VCaP (cell line): ENCODE measurements at regions not wholly inside any gene's neighbourhood (a gene's known extent, or its start where the extent isn't known, plus 50 kb on each side); places are given as distances from the start of the nearest gene placed in this dataset.
"Not testable (repeated sequence)": the region's sequence is repeated elsewhere in the genome, so short reads cannot be mapped to it uniquely, and the experiment has no call there.

Source experiments
- H3K27ac ChIP-seq: fragments of 450-650 bp; 2 replicates; pipeline ENCODE4 v1.5.1; 2017
- CTCF ChIP-seq: fragments of 450-650 bp; conservative IDR thresholded peaks from 2 replicates; pipeline ENCODE4 v1.5.1; 2017; ENCODE audit warnings: mild to moderate bottlenecking, moderate library complexity

GRCh38 chr14:43803076-43803689, 703.9 kb downstream of the FSCB start:
- no peak for TF ChIP-seq CTCF
- no peak overlapping the region for H3K27ac ChIP-seq

- TF ChIP-seq CTCF = peak; percentile 88
- no peak overlapping the region for H3K27ac ChIP-seq
Measured at GRCh38 chr14:43795600-43796228, 711.4 kb downstream of the FSCB start.

GRCh38 chr14:43793579-43793978, 713.5 kb downstream of the FSCB start:
- TF ChIP-seq CTCF = no peak

GRCh38 chr14:43792980-43793379, 714.1 kb downstream of the FSCB start:
- no peak overlapping the region for H3K27ac ChIP-seq
- no peak for TF ChIP-seq CTCF

More at GRCh38 chr14:43793579-43793978, 713.5 kb downstream of the FSCB start:
- no peak overlapping the region for H3K27ac ChIP-seq

- H3K27ac ChIP-seq = no peak overlapping the region
- TF ChIP-seq CTCF = no peak
Measured at GRCh38 chr14:43790681-43791080, 716.4 kb downstream of the FSCB start.

GRCh38 chr14:43789458-43789857, 717.6 kb downstream of the FSCB start:
- no peak for TF ChIP-seq CTCF

GRCh38 chr14:43786066-43786762, 720.9 kb downstream of the FSCB start:
- no peak for TF ChIP-seq CTCF
- no peak overlapping the region; the same call in 1 of the 2 replicates for H3K27ac ChIP-seq

More at GRCh38 chr14:43789458-43789857, 717.6 kb downstream of the FSCB start:
- H3K27ac ChIP-seq = no peak overlapping the region

GRCh38 chr14:43784432-43784831, 722.7 kb downstream of the FSCB start:
- not testable (repeated sequence) for H3K27ac ChIP-seq
